HG03558 (cell line): ENCODE measurements at regions not wholly inside any gene's neighbourhood (a gene's known extent, or its start where the extent isn't known, plus 50 kb on each side); places are given as distances from the start of the nearest gene placed in this dataset.

Experiments
- ATAC-seq: cut with Tn5 transposase; IDR thresholded peaks from one replicate; pipeline ENCODE4 v1.9.1; 2021; ENCODE audit warnings: moderate number of reproducible peaks; ENCODE audit not compliant: unreplicated experiment; ENCODE audit errors: extremely low read depth

- no peak for ATAC-seq
Observed at GRCh38 chr9:86470326-86470725, 116.1 kb upstream of the TUT7 start.

- no peak for ATAC-seq
Observed at GRCh38 chr9:86469476-86470250, 115.5 kb upstream of the TUT7 start.

GRCh38 chr9:86464242-86464641, 110.0 kb upstream of the TUT7 start:
- ATAC-seq = no peak

GRCh38 chr9:86460216-86461002, 106.2 kb upstream of the TUT7 start:
- ATAC-seq = no peak

- ATAC-seq = no peak
Observed at GRCh38 chr9:86459599-86460155, 105.5 kb upstream of the TUT7 start.

GRCh38 chr9:86459191-86459590, 105.0 kb upstream of the TUT7 start:
- ATAC-seq = no peak

- ATAC-seq = no peak
Observed at GRCh38 chr9:86458191-86458855, 104.1 kb upstream of the TUT7 start.

- ATAC-seq = no peak
Observed at GRCh38 chr9:86456416-86456815, 102.2 kb upstream of the TUT7 start.

GRCh38 chr9:86454701-86455615, 100.7 kb upstream of the TUT7 start:
- no peak for ATAC-seq

- ATAC-seq = no peak
Observed at GRCh38 chr9:86452201-86452828, 98.1 kb upstream of the TUT7 start.

GRCh38 chr9:86449246-86449645, 95.0 kb upstream of the TUT7 start:
- no peak for ATAC-seq

GRCh38 chr9:86445671-86446070, 91.5 kb upstream of the TUT7 start:
- no peak for ATAC-seq

- no peak for ATAC-seq
Observed at GRCh38 chr9:86443992-86444391, 89.8 kb upstream of the TUT7 start.

- no peak for ATAC-seq
Observed at GRCh38 chr9:86434039-86434726, 80.0 kb upstream of the TUT7 start.

- ATAC-seq = no peak
Observed at GRCh38 chr9:86424251-86424891, 70.2 kb upstream of the TUT7 start.

GRCh38 chr9:86413971-86414880, 60.0 kb upstream of the TUT7 start:
- ATAC-seq = no peak

- ATAC-seq = no peak
Observed at GRCh38 chr9:86410281-86410680, 56.1 kb upstream of the TUT7 start.
